GM12878 (cell line): ENCODE measurements at regions not wholly inside any gene's neighbourhood (a gene's known extent, or its start where the extent isn't known, plus 50 kb on each side); places are given as distances from the start of the nearest gene placed in this dataset.

Experiments
- ATAC-seq: fragments of 200-7000 bp; cut with Tn5 transposase; 3 replicates; pipeline ENCODE4 v1.9.1; 2020; ENCODE audit warnings: mild to moderate bottlenecking, moderate library complexity
- BruUV-seq: library from RNA; stranded (reverse); fragments of 400-500 nt; replicated peaks from 2 replicates; lab custom pipeline; 2021; lab: Mats Ljungman, UMichigan
- CTCF ChIA-PET: fragments of 300-600 bp; sonication (Branson Sonifier 250); formaldehyde crosslinking; extraction: SDS; loops from one replicate; lab custom pipeline; 2021; ENCODE audit warnings: inconsistent platforms; lab: Yijun Ruan, JAX
- POLR2A ChIA-PET: fragments of 350-600 bp; formaldehyde crosslinking; extraction: SDS; loops from one replicate; lab custom pipeline; 2021; ENCODE audit warnings: inconsistent platforms; lab: Charles Lee
- RAD21 ChIA-PET: fragments of 300-600 bp; sonication (Branson Sonifier 250); formaldehyde crosslinking; loops from one replicate; lab custom pipeline; 2023; ENCODE audit warnings: antibody characterized with exemption; ENCODE audit not compliant: unreplicated experiment; lab: Charles Lee
- SMC1A ChIA-PET: fragments of 300-600 bp; sonication (Branson Sonifier 250); formaldehyde crosslinking; loops from one replicate; lab custom pipeline; 2023; ENCODE audit not compliant: unreplicated experiment, uncharacterized antibody; lab: Charles Lee
- DNase-seq: peaks from one replicate; pipeline ENCODE4 v3.0.0-alpha.2; 2011; ENCODE audit warnings: low read depth, low spot score
- FAIRE-seq: peaks from 3 replicates; lab custom pipeline; 2011; peaks lifted over from hg19 to GRCh38; lab: Jason Lieb, UNC
- H2AFZ ChIP-seq: 2 replicates; pipeline ENCODE4 v1.6.0; 2011; ENCODE audit warnings: low read depth, low read length, control low read depth; ENCODE audit not compliant: control insufficient read depth
- H3K27ac ChIP-seq: 2 replicates; pipeline ENCODE4 v1.5.1; 2011; ENCODE audit warnings: control low read depth; ENCODE audit not compliant: control insufficient read depth, insufficient read depth
- H3K27me3 ChIP-seq, 2 experiments: replicated peaks in 1 of 2; 2 replicates each; pipeline versions ENCODE4 v1.6.0 to v1.6.1; 2011; ENCODE audit warnings: low read length in 1 of 2; ENCODE audit not compliant: control insufficient read depth in 2 of 2, insufficient read depth in 2 of 2
- H3K36me3 ChIP-seq, 2 experiments: 2 replicates each; pipeline ENCODE4 v1.5.1; 2011; ENCODE audit warnings: low read length in 1 of 2; ENCODE audit not compliant: control insufficient read depth in 2 of 2, insufficient read depth in 2 of 2
- H3K4me1 ChIP-seq: 2 replicates; pipeline ENCODE4 v1.6.1; 2011; ENCODE audit warnings: mild to moderate bottlenecking, low read length, moderate library complexity, mixed read lengths; ENCODE audit not compliant: control insufficient read depth, insufficient read depth
- H3K4me2 ChIP-seq: 2 replicates; pipeline ENCODE4 v1.6.0; 2011; ENCODE audit warnings: control low read depth; ENCODE audit not compliant: control insufficient read depth, insufficient read depth
- H3K4me3 ChIP-seq: fragments of 200-600 bp; sonication (generic); 2 replicates; pipeline ENCODE4 v1.5.1; 2016
- H3K79me2 ChIP-seq: 2 replicates; pipeline ENCODE4 v1.6.0; 2011; ENCODE audit warnings: low read length; ENCODE audit not compliant: control insufficient read depth, insufficient read depth
- H3K9ac ChIP-seq: 2 replicates; pipeline ENCODE4 v1.8.0; 2011; ENCODE audit warnings: low read length, control low read depth, mixed read lengths; ENCODE audit not compliant: control insufficient read depth, insufficient read depth
- H3K9me3 ChIP-seq: replicated peaks from 3 replicates; pipeline ENCODE4 v1.5.1; 2011; ENCODE audit warnings: mild to moderate bottlenecking, low read length; ENCODE audit not compliant: control insufficient read depth, insufficient read depth
- H4K20me1 ChIP-seq: 2 replicates; pipeline ENCODE4 v1.6.0; 2011; ENCODE audit not compliant: control insufficient read depth, insufficient read depth
- ATF7 ChIP-seq: fragments of 450-650 bp; IDR thresholded peaks from 2 replicates; pipeline ENCODE4 v1.6.1; 2016; ENCODE audit warnings: low read depth, mild to moderate bottlenecking
- BCL11A ChIP-seq: IDR thresholded peaks from 2 replicates; pipeline ENCODE4 v1.6.1; 2011; ENCODE audit warnings: low read depth, low read length
- EP300 ChIP-seq, 2 experiments: fragments of 150-350 bp in 1 of 2; IDR thresholded peaks; 2 replicates each; pipeline ENCODE4 v1.6.1; 2011 to 2012; ENCODE audit warnings: low read depth in 2 of 2, low read length in 2 of 2, borderline replicate concordance in 1 of 2, improper control_type of control experiment in 1 of 2, inconsistent platforms in 1 of 2; ENCODE audit not compliant: control insufficient read depth in 1 of 2
- PML ChIP-seq: IDR thresholded peaks from 2 replicates; pipeline ENCODE4 v1.6.1; 2012; ENCODE audit warnings: low read length, inconsistent platforms
- POU2F2 ChIP-seq: IDR thresholded peaks from 3 replicates; pipeline ENCODE4 v1.6.1; 2011; ENCODE audit warnings: low read depth, mild to moderate bottlenecking, low read length, borderline replicate concordance
- WGBS: methylation state at CpG from one replicate; pipeline ENCODE4 v1.1.6; 2016; ENCODE audit warnings: low lambda C conversion rate; ENCODE audit not compliant: insufficient replicate concordance, insufficient coverage; ENCODE audit errors: missing lambda C conversion rate; 5-methylcytosine and 5-hydroxymethylcytosine counted together
- in situ Hi-C: fragments of 300-500 bp; cut with MboI; formaldehyde crosslinking; loops from 9 replicates; pipeline ENCODE4 v1.14.3; 2018; ENCODE audit warnings: mixed read lengths
- intact Hi-C: fragments of 100-400 bp; cut with micrococcal nuclease; formaldehyde crosslinking; loops from one replicate; pipeline ENCODE4 v1.14.2; 2022; ENCODE audit not compliant: unreplicated experiment
- TF ChIP-seq, protein P1 (sequence below): fragments of 450-650 bp; IDR thresholded peaks from 2 replicates; pipeline ENCODE4 v1.6.1; 2018; ENCODE audit warnings: borderline replicate concordance, mild to moderate bottlenecking; ENCODE audit not compliant: partially characterized antibody
- TF ChIP-seq, protein P2 (sequence below): IDR thresholded peaks from 2 replicates; pipeline ENCODE4 v1.6.1; 2011; ENCODE audit warnings: mild to moderate bottlenecking, low read depth, low read length, moderate library complexity; ENCODE audit not compliant: insufficient replicate concordance

- in situ Hi-C loops = no loop called here
- no peaks in the 10 kb centered on the region for H3K36me3 ChIP-seq
- SMC1A ChIA-PET = interaction anchor here (1.0 kb wide), 1 partner anchor 13 kb away, joined by 3 read pairs; no protein-coding TSS in a partner anchor
- RAD21 ChIA-PET = no interaction called here
- H3K27me3 ChIP-seq = no peaks in the 10 kb centered on the region; a peak in 2 of 4 replicates
- no peaks in the 10 kb centered on the region for H3K79me2 ChIP-seq
- no peak for ATAC-seq
- H3K4me1 ChIP-seq = no peaks in the 10 kb centered on the region
- no peak overlapping the region for H3K4me2 ChIP-seq
- H3K27ac ChIP-seq = no peak overlapping the region
- no TSS peak for BruUV-seq
- intact Hi-C loops = no loop called here
- no peaks in the 10 kb centered on the region for H3K9me3 ChIP-seq
- TF ChIP-seq, protein P1, sequence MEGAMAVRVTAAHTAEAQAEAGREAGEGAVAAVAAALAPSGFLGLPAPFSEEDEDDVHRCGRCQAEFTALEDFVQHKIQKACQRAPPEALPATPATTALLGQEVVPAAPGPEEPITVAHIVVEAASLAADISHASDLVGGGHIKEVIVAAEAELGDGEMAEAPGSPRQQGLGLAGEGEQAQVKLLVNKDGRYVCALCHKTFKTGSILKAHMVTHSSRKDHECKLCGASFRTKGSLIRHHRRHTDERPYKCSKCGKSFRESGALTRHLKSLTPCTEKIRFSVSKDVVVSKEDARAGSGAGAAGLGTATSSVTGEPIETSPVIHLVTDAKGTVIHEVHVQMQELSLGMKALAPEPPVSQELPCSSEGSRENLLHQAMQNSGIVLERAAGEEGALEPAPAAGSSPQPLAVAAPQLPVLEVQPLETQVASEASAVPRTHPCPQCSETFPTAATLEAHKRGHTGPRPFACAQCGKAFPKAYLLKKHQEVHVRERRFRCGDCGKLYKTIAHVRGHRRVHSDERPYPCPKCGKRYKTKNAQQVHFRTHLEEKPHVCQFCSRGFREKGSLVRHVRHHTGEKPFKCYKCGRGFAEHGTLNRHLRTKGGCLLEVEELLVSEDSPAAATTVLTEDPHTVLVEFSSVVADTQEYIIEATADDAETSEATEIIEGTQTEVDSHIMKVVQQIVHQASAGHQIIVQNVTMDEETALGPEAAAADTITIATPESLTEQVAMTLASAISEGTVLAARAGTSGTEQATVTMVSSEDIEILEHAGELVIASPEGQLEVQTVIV = no peak
- TF ChIP-seq EP300 (IDR thresholded peaks at IDR 0.05; ENCODE audit: borderline replicate concordance in 1 of 2, control insufficient read depth in 1 of 2, low read depth in 2 of 2, low read length in 2 of 2) (no peak), ATF7 (no peak), PML (no peak), BCL11A (no peak), POU2F2 (no peak)
- TF ChIP-seq, protein P2, sequence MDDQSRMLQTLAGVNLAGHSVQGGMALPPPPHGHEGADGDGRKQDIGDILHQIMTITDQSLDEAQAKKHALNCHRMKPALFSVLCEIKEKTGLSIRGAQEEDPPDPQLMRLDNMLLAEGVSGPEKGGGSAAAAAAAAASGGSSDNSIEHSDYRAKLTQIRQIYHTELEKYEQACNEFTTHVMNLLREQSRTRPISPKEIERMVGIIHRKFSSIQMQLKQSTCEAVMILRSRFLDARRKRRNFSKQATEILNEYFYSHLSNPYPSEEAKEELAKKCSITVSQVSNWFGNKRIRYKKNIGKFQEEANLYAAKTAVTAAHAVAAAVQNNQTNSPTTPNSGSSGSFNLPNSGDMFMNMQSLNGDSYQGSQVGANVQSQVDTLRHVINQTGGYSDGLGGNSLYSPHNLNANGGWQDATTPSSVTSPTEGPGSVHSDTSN = no peak
- TF ChIP-seq, all 136 proteins: peak for 0
- no peak for DNase-seq
- Histone ChIP-seq H3K9ac (no peak overlapping the region), H3K4me3 (no peak overlapping the region), H2AFZ (no peak overlapping the region), H4K20me1 (no peaks in the 10 kb centered on the region; the same call in 1 of the 2 replicates)
- ChIA-PET POLR2A (no interaction called here), CTCF (no interaction called here)
- no peak for FAIRE-seq
- 18% methylated on average over 9 of the region's 10 CpGs for WGBS
These were observed 324.2 kb upstream of the ZMIZ1 start for GRCh38 chr10:78744491-78745090.
